H9 (cell line): ENCODE measurements at regions not wholly inside any gene's neighbourhood (a gene's known extent, or its start where the extent isn't known, plus 50 kb on each side); places are given as distances from the start of the nearest gene placed in this dataset.

Source experiments
- DNase-seq: peaks from one replicate; pipeline ENCODE4 v3.0.0-alpha.2; 2017
- H2AFZ ChIP-seq: one replicate; pipeline ENCODE4 v1.6.1; 2013; ENCODE audit warnings: mild to moderate bottlenecking, low read length, control low read depth, moderate library complexity
- H2AK5ac ChIP-seq: 2 replicates; pipeline ENCODE4 v1.6.1; 2013; ENCODE audit warnings: low read length, control low read depth, mixed read lengths; ENCODE audit not compliant: insufficient read length
- H2BK120ac ChIP-seq: one replicate; pipeline ENCODE4 v1.6.1; 2013; ENCODE audit warnings: low read depth, mild to moderate bottlenecking, low read length, control low read depth, inconsistent platforms; ENCODE audit not compliant: poor library complexity, severe bottlenecking
- H2BK12ac ChIP-seq: 2 replicates; pipeline ENCODE4 v1.6.1; 2013; ENCODE audit warnings: low read length, control low read depth, mixed read lengths, low read depth; ENCODE audit not compliant: insufficient read length
- H2BK15ac ChIP-seq: 2 replicates; pipeline ENCODE4 v1.6.1; 2013; ENCODE audit warnings: low read depth, low read length, control low read depth
- H2BK20ac ChIP-seq: one replicate; pipeline ENCODE4 v1.6.1; 2013; ENCODE audit warnings: low read depth, mild to moderate bottlenecking, low read length, control low read depth, inconsistent platforms; ENCODE audit not compliant: poor library complexity, severe bottlenecking
- H2BK5ac ChIP-seq: 2 replicates; pipeline ENCODE4 v1.6.1; 2013; ENCODE audit warnings: low read length, control low read depth, mixed read lengths; ENCODE audit not compliant: insufficient read length
- H3K14ac ChIP-seq: 2 replicates; pipeline ENCODE4 v1.6.1; 2013; ENCODE audit warnings: low read length, control low read depth; ENCODE audit not compliant: insufficient read depth
- H3K18ac ChIP-seq: 2 replicates; pipeline ENCODE4 v1.6.1; 2013; ENCODE audit warnings: low read depth, mild to moderate bottlenecking, mixed read lengths, low read length, control low read depth; ENCODE audit not compliant: insufficient read length
- H3K23ac ChIP-seq: 2 replicates; pipeline ENCODE4 v1.6.1; 2013; ENCODE audit warnings: low read length, control low read depth, mixed read lengths, low read depth; ENCODE audit not compliant: insufficient read length
- H3K23me2 ChIP-seq: 2 replicates; pipeline ENCODE4 v1.6.1; 2013; ENCODE audit warnings: low read depth, mild to moderate bottlenecking, mixed read lengths, low read length, control low read depth; ENCODE audit not compliant: insufficient read length, poor library complexity, severe bottlenecking
- H3K27ac ChIP-seq: 2 replicates; pipeline ENCODE4 v1.5.1; 2013; ENCODE audit warnings: low read length, control low read depth, mixed read lengths, low read depth; ENCODE audit not compliant: insufficient read length
- H3K27me3 ChIP-seq: 2 replicates; pipeline ENCODE4 v1.6.1; 2013; ENCODE audit warnings: low read length, control low read depth, inconsistent platforms; ENCODE audit not compliant: insufficient read depth
- H3K4ac ChIP-seq: 2 replicates; pipeline ENCODE4 v1.6.1; 2013; ENCODE audit warnings: low read depth, mild to moderate bottlenecking, control low read depth, inconsistent platforms, low read length, moderate library complexity
- H3K4me1 ChIP-seq: 2 replicates; pipeline ENCODE4 v1.6.1; 2013; ENCODE audit warnings: low read length, control low read depth, inconsistent platforms; ENCODE audit not compliant: insufficient read depth
- H3K4me2 ChIP-seq: 2 replicates; pipeline ENCODE4 v1.6.1; 2013; ENCODE audit warnings: low read length, control low read depth, mixed read lengths; ENCODE audit not compliant: insufficient read length, insufficient read depth
- H3K56ac ChIP-seq: 2 replicates; pipeline ENCODE4 v1.6.1; 2013; ENCODE audit warnings: low read depth, mild to moderate bottlenecking, mixed read lengths, low read length, control low read depth; ENCODE audit not compliant: insufficient read length
- H3K79me1 ChIP-seq: 2 replicates; pipeline ENCODE4 v1.6.1; 2013; ENCODE audit warnings: low read depth, mild to moderate bottlenecking, moderate library complexity, low read length, control low read depth, inconsistent platforms; ENCODE audit not compliant: insufficient read depth, poor library complexity, severe bottlenecking
- H3K79me2 ChIP-seq: 2 replicates; pipeline ENCODE4 v1.6.1; 2013; ENCODE audit warnings: low read length, control low read depth, inconsistent platforms; ENCODE audit not compliant: insufficient read depth
- H3K9ac ChIP-seq: 2 replicates; pipeline ENCODE4 v1.6.1; 2013; ENCODE audit warnings: low read length, control low read depth, mixed read lengths; ENCODE audit not compliant: insufficient read length; ENCODE audit errors: extremely low read depth
- H3K9me3 ChIP-seq: one replicate; pipeline ENCODE4 v1.6.1; 2013; ENCODE audit warnings: low read depth, low read length, inconsistent platforms; ENCODE audit not compliant: control insufficient read depth
- H3T11ph ChIP-seq: one replicate; pipeline ENCODE4 v1.6.1; 2013; ENCODE audit warnings: mild to moderate bottlenecking, low read length, control low read depth, inconsistent platforms
- H4K20me1 ChIP-seq: one replicate; pipeline ENCODE4 v1.6.1; 2013; ENCODE audit not compliant: control insufficient read depth, insufficient read length, insufficient read depth
- H4K5ac ChIP-seq: 2 replicates; pipeline ENCODE4 v1.6.1; 2013; ENCODE audit warnings: low read depth, mild to moderate bottlenecking, mixed read lengths, low read length, control low read depth; ENCODE audit not compliant: insufficient read length
- H4K8ac ChIP-seq: replicated peaks from 2 replicates; pipeline ENCODE4 v1.6.1; 2013; ENCODE audit warnings: low read length, control low read depth, mixed read lengths, low read depth; ENCODE audit not compliant: insufficient read length
- H4K91ac ChIP-seq: 2 replicates; pipeline ENCODE4 v1.6.1; 2013; ENCODE audit warnings: low read depth, mild to moderate bottlenecking, moderate library complexity, mixed read lengths, low read length, control low read depth; ENCODE audit not compliant: insufficient read length
- H3K27ac Mint-ChIP-seq, 3 experiments: 2 replicates in 2 of 3; 3 replicates in 1 of 3; pipeline ENCODE4 v1.8.0; 2020 to 2021; ENCODE audit warnings: mixed read lengths in 3 of 3, mild to moderate bottlenecking in 1 of 3, moderate library complexity in 1 of 3
- H3K27me3 Mint-ChIP-seq: 2 replicates; pipeline ENCODE4 v1.8.0; 2021; ENCODE audit warnings: low read depth, mild to moderate bottlenecking, moderate library complexity, mixed read lengths
- H3K36me3 Mint-ChIP-seq, 3 experiments: 2 replicates in 2 of 3; 3 replicates in 1 of 3; pipeline ENCODE4 v1.8.0; 2020 to 2021; ENCODE audit warnings: low read depth in 3 of 3, mixed read lengths in 3 of 3; ENCODE audit not compliant: insufficient read depth in 1 of 3
- H3K4me1 Mint-ChIP-seq, 2 experiments: 2 replicates each; pipeline ENCODE4 v1.8.0; 2020; ENCODE audit warnings: mixed read lengths in 2 of 2
- H3K4me3 Mint-ChIP-seq, 2 experiments: 2 replicates in 1 of 2; 3 replicates in 1 of 2; pipeline ENCODE4 v1.8.0; 2020 to 2021; ENCODE audit warnings: mild to moderate bottlenecking in 2 of 2, mixed read lengths in 2 of 2, moderate library complexity in 1 of 2
- H3K9me3 Mint-ChIP-seq, 2 experiments: 2 replicates in 1 of 2; 3 replicates in 1 of 2; pipeline ENCODE4 v1.8.0; 2020; ENCODE audit warnings: mild to moderate bottlenecking in 2 of 2, mixed read lengths in 2 of 2, moderate library complexity in 1 of 2
- CTCF ChIP-seq: fragments of 200-600 bp; sonication (generic); conservative IDR thresholded peaks from 3 replicates; pipeline ENCODE4 v1.8.0; 2021; ENCODE audit warnings: antibody characterized with exemption, mild to moderate bottlenecking
- WGBS: extraction: QIAGEN DNeasy Blood & Tissue Kit; methylation state at CpG from one replicate; pipeline ENCODE4 v1.1.7; 2013; ENCODE audit warnings: missing lambda C conversion rate, low lambda C conversion rate, mixed read lengths; ENCODE audit not compliant: insufficient read length; ENCODE audit errors: extremely low coverage; 5-methylcytosine and 5-hydroxymethylcytosine counted together

GRCh38 chr5:98700730-98701129 lies 72.7 kb upstream of the RGMB start:
- no peak overlapping the region for H2BK12ac ChIP-seq
- H4K5ac ChIP-seq: no peak overlapping the region

More at GRCh38 chr5:98700730-98701129, 72.7 kb upstream of the RGMB start:
- Mint-ChIP-seq H3K36me3 (peaks cover 0 to 9% (median 2%) of the 10 kb centered on the region in 3 experiments; a peak in 5 of 7 replicates), H3K4me3 (no peak overlapping the region), H3K9me3 (peaks cover 14 to 23% of the 10 kb centered on the region in 2 experiments), H3K4me1 (no peaks in the 10 kb centered on the region), H3K27ac (no peak overlapping the region), H3K27me3 (no peaks in the 10 kb centered on the region)
- H2BK120ac ChIP-seq: no peak overlapping the region
- H3K4me2 ChIP-seq: no peak overlapping the region
- no peak for DNase-seq
- H2BK15ac ChIP-seq: no peak overlapping the region
- no peak for TF ChIP-seq CTCF
- H4K91ac ChIP-seq: no peak overlapping the region
- H4K8ac ChIP-seq: no peak overlapping the region
- H3K79me2 ChIP-seq: no peaks in the 10 kb centered on the region
- H2AK5ac ChIP-seq: no peak overlapping the region
- WGBS: no CpG with 5 or more reads among the region's 2 CpGs
- H4K20me1 ChIP-seq: no peaks in the 10 kb centered on the region
- H3K4me1 ChIP-seq: no peaks in the 10 kb centered on the region
- H3K27ac ChIP-seq: no peak overlapping the region
- no peak overlapping the region for H3K9ac ChIP-seq
- H3K9me3 ChIP-seq: no peaks in the 10 kb centered on the region
- H3T11ph ChIP-seq: no peak overlapping the region
- no peak overlapping the region for H3K56ac ChIP-seq
- H2AFZ ChIP-seq: no peak overlapping the region
- no peak overlapping the region for H3K18ac ChIP-seq
- no peak overlapping the region for H3K14ac ChIP-seq
- no peak overlapping the region for H3K23ac ChIP-seq
- no peaks in the 10 kb centered on the region for H3K27me3 ChIP-seq
- H2BK20ac ChIP-seq: no peak overlapping the region
- H2BK5ac ChIP-seq: no peak overlapping the region
- H3K23me2 ChIP-seq: no peaks in the 10 kb centered on the region
- no peaks in the 10 kb centered on the region for H3K79me1 ChIP-seq
- no peak overlapping the region for H3K4ac ChIP-seq
